Erythroblast (primary cell): ENCODE measurements at regions not wholly inside any gene's neighbourhood (a gene's known extent, or its start where the extent isn't known, plus 50 kb on each side); places are given as distances from the start of the nearest gene placed in this dataset.

Source experiments
- GATA1 ChIP-seq: IDR thresholded peaks from 2 replicates; pipeline ENCODE4 v1.6.1; 2011; ENCODE audit warnings: low read depth, mild to moderate bottlenecking, control low read depth, low read length, moderate library complexity
- POLR2A ChIP-seq: IDR thresholded peaks from 2 replicates; pipeline ENCODE4 v1.6.1; 2011; ENCODE audit warnings: mild to moderate bottlenecking, low read length

- no peak for TF ChIP-seq POLR2A
- no peak for TF ChIP-seq GATA1
Measured at GRCh38 chr2:150232871-150233270, 254.6 kb downstream of the RND3 start.
